ENCODE measurements at regions not wholly inside any gene's neighbourhood (a gene's known extent, or its start where the extent isn't known, plus 50 kb on each side); places are given as distances from the start of the nearest gene placed in this dataset.

- intact Hi-C loops (cut with DNase I), result no loop called here
- H3K27me3 ChIP-seq, result no peaks in the 10 kb centered on the region
- no peak overlapping the region for H3K27ac ChIP-seq
- TF ChIP-seq, protein P1, sequence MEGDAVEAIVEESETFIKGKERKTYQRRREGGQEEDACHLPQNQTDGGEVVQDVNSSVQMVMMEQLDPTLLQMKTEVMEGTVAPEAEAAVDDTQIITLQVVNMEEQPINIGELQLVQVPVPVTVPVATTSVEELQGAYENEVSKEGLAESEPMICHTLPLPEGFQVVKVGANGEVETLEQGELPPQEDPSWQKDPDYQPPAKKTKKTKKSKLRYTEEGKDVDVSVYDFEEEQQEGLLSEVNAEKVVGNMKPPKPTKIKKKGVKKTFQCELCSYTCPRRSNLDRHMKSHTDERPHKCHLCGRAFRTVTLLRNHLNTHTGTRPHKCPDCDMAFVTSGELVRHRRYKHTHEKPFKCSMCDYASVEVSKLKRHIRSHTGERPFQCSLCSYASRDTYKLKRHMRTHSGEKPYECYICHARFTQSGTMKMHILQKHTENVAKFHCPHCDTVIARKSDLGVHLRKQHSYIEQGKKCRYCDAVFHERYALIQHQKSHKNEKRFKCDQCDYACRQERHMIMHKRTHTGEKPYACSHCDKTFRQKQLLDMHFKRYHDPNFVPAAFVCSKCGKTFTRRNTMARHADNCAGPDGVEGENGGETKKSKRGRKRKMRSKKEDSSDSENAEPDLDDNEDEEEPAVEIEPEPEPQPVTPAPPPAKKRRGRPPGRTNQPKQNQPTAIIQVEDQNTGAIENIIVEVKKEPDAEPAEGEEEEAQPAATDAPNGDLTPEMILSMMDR (IDR thresholded peaks at IDR 0.05), result no peak
- no peak for DNase-seq (ENCODE audit: low spot score in 2 of 2)
- no peaks in the 10 kb centered on the region for H3K4me1 ChIP-seq
- H3K9me3 ChIP-seq, result no peaks in the 10 kb centered on the region
- H3K4me3 ChIP-seq, result no peak overlapping the region
- no peaks in the 10 kb centered on the region for H3K36me3 ChIP-seq
These were observed 226.6 kb upstream of the RPL38 start for GRCh38 chr17:73976676-73977521.

GRCh38 chr17:73980517-73980916 is 223.0 kb upstream of the RPL38 start:
- TF ChIP-seq, protein P1 (IDR thresholded peaks at IDR 0.05), result no peak
- Histone ChIP-seq H3K4me1 (no peaks in the 10 kb centered on the region), H3K4me3 (no peak overlapping the region), H3K27me3 (no peaks in the 10 kb centered on the region), H3K36me3 (no peaks in the 10 kb centered on the region), H3K9me3 (no peaks in the 10 kb centered on the region), H3K27ac (no peak overlapping the region)
- no peak for DNase-seq (ENCODE audit: low spot score in 2 of 2)
- intact Hi-C loops (cut with DNase I), result no loop called here

DNA sequence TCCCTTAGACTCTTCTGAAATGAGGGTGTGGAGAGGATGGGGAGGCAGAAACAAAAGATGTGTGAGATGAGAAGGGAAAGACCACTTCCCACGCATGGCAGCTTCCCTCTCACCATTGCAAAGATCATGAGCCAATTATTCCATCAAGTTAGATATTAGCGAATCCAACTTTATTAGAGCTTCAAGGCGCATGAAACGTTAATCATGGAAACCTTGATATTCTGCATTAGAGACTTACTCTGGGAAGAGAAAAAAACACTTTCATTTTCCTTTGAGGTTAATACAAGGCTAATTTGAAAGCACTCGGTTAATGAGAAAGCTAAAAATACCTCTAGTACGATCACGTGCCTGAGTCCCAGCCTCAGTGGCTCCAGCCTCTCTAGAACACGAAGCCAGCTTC is 220.6 kb upstream of the RPL38 start:
- H3K4me1 ChIP-seq, result no peaks in the 10 kb centered on the region
- no peak overlapping the region for H3K4me3 ChIP-seq
- TF ChIP-seq, protein P1 (IDR thresholded peaks at IDR 0.05), result no peak
- H3K27me3 ChIP-seq, result no peaks in the 10 kb centered on the region
- no peaks in the 10 kb centered on the region for H3K9me3 ChIP-seq
- H3K27ac ChIP-seq, result no peak overlapping the region
- no peak for DNase-seq (ENCODE audit: low spot score in 2 of 2)
- no peaks in the 10 kb centered on the region for H3K36me3 ChIP-seq
- intact Hi-C loops (cut with DNase I), result no loop called here

- H3K4me3 ChIP-seq, result no peak overlapping the region
- DNase-seq (ENCODE audit: low spot score in 2 of 2), result no peak
- no peaks in the 10 kb centered on the region for H3K27me3 ChIP-seq
These were observed 219.7 kb upstream of the RPL38 start for GRCh38 chr17:73983621-73984400.

DNA sequence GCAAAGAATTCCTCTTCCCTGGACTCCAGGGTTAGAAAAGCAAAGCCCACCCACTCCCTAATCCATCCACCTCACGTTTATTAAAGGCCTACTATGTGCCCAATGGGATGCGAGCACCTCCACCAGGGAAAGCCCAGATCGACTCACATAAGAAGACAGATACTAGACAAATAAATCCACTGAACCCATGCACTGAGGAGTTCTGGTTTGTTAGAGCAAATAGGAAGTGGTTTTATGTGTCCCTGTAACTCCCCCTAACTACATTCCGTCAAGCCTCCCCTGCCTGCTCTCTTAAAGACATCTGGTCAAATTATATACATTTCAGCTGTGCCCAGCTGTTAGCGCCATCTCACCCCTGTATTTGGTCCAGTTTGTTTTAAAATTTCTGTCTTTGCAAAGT is 218.5 kb upstream of the RPL38 start:
- intact Hi-C loops (cut with DNase I), result no loop called here
- H3K27ac ChIP-seq, result no peak overlapping the region
- TF ChIP-seq, protein P1 (IDR thresholded peaks at IDR 0.05), result no peak
- no peaks in the 10 kb centered on the region for H3K36me3 ChIP-seq
- no peak overlapping the region for H3K4me3 ChIP-seq
- no peak for DNase-seq (ENCODE audit: low spot score in 2 of 2)
- H3K4me1 ChIP-seq, result no peaks in the 10 kb centered on the region
- H3K9me3 ChIP-seq, result no peaks in the 10 kb centered on the region
- H3K27me3 ChIP-seq, result no peaks in the 10 kb centered on the region

More at GRCh38 chr17:73983621-73984400, 219.7 kb upstream of the RPL38 start:
- no peak overlapping the region for H3K27ac ChIP-seq
- H3K9me3 ChIP-seq, result no peaks in the 10 kb centered on the region
- intact Hi-C loops (cut with DNase I), result no loop called here
- no peaks in the 10 kb centered on the region for H3K4me1 ChIP-seq
- TF ChIP-seq, protein P1 (IDR thresholded peaks at IDR 0.05), result no peak
- no peaks in the 10 kb centered on the region for H3K36me3 ChIP-seq
